Gastroesophageal sphincter (tissue), 4 donors: ENCODE measurements at regions not wholly inside any gene's neighbourhood (a gene's known extent, or its start where the extent isn't known, plus 50 kb on each side); places are given as distances from the start of the nearest gene placed in this dataset.

Experiments used
- ATAC-seq: fragments of 150-250 bp; one replicate; pipeline ENCODE4 v1.9.1; 2016; ENCODE audit warnings: mild to moderate bottlenecking, moderate library complexity
- H3K27ac ChIP-seq, 4 donors: fragments of 200-600 bp; sonication (generic) in 3 of 4; 1 replicate in 3 of 4; 2 replicates in 1 of 4; pipeline ENCODE4 v1.5.1; 2016 to 2019
- H3K27me3 ChIP-seq: fragments of 200-600 bp; sonication (generic); one replicate; pipeline ENCODE4 v1.5.1; 2019
- H3K36me3 ChIP-seq, 2 donors: fragments of 200-600 bp; sonication (generic); one replicate each; pipeline ENCODE4 v1.5.1; 2019; ENCODE audit warnings: control low read depth in 1 of 2
- H3K4me1 ChIP-seq, 3 donors: fragments of 200-600 bp; sonication (generic); 1 replicate in 2 of 3; 2 replicates in 1 of 3; pipeline ENCODE4 v1.5.1; 2016 to 2019; ENCODE audit warnings: control low read depth in 2 of 3
- H3K4me3 ChIP-seq, 2 donors: fragments of 200-600 bp; sonication (generic); one replicate each; pipeline ENCODE4 v1.5.1; 2019; ENCODE audit warnings: mild to moderate bottlenecking in 1 of 2, moderate library complexity in 1 of 2
- H3K9me3 ChIP-seq, 3 donors: fragments of 200-600 bp; sonication (generic); one replicate each; pipeline ENCODE4 v1.5.1; 2017 to 2019; ENCODE audit warnings: control low read depth in 2 of 3
- EP300 ChIP-seq: sonication (generic); formaldehyde crosslinking; IDR thresholded peaks from one replicate; pipeline ENCODE4 v1.6.1; 2017; ENCODE audit warnings: antibody characterized with exemption, mild to moderate bottlenecking
- POLR2A ChIP-seq, 2 donors: fragments of 450-650 bp; IDR thresholded peaks; one replicate each; pipeline ENCODE4 v1.6.1; 2017; ENCODE audit warnings: antibody characterized with exemption in 2 of 2, mild to moderate bottlenecking in 2 of 2, moderate library complexity in 1 of 2
- POLR2AphosphoS5 ChIP-seq: sonication (generic); formaldehyde crosslinking; IDR thresholded peaks from one replicate; pipeline ENCODE4 v1.6.1; 2017; ENCODE audit warnings: antibody characterized with exemption
- WGBS, 2 donors: methylation state at CpG; one replicate each; pipeline ENCODE4 v1.1.5; 2018; ENCODE audit warnings: low coverage in 1 of 2; 5-methylcytosine and 5-hydroxymethylcytosine counted together
- TF ChIP-seq, protein P1 (sequence below), 4 experiments: fragments of 200-600 bp in 2 of 4; fragments of 450-650 bp in 2 of 4; sonication (generic) in 1 of 4; IDR thresholded peaks; one replicate each; pipeline ENCODE4 v1.5.1; 2017 to 2019; ENCODE audit warnings: antibody characterized with exemption in 4 of 4, mild to moderate bottlenecking in 2 of 4, moderate library complexity in 2 of 4

DNA sequence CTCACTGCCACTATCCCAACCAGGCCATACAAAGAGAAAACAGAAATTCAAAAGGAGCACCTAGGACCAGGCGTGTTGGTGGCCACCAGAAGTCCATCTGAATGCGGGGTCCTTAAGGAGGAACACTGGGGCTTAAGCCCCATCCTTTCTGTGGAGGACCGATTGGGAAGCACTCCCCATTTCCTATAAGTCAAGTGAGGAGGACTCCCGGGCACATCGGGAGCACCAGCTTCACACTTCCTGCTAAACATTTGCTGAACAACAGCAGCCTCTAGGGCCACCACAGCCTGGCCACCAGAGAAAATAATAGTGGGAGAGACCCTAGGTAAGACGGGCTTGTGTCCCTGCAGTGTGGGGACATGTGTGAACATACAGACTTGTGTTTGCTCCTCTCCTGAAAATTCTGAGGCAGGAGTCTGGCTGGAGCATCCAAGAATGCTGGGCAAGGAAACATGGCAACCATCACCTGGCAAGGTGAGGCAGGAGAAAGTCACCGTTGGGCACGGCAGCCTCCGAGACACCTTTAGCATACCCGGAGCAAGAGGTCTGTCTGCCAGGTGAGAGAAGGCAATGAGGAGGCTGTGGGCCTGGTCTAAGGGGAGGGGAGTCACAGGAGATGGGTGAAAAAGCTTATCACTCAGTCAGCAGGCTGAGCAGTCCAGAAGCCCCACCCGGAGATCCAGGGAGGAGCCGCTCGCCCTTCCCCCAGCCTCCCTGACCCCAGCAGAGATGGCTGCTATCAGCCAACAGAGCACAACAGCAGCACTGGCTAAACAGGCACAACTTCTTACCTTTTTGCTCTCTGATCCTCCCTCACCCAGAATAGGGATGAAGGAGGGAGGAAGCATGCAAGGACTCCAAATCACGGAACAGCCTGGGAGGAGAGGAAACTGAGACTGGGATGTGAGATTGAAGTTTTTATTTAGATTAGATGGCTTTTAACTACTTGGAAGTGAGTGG, 282.3 kb downstream of the EIPR1 start:
- Histone ChIP-seq H3K36me3 (no peaks in the 10 kb centered on the region), H3K27me3 (peaks cover 22% of the 10 kb centered on the region), H3K4me3 (no peak overlapping the region), H3K9me3 (peaks cover 0 to 1% (median 0%) of the 10 kb centered on the region in 3 donors), H3K4me1 (no peaks in the 10 kb centered on the region), H3K27ac (no peak overlapping the region)
- 60 to 83% methylated on average over 2 to 10 of the region's 14 CpGs for WGBS, 2 donors
- TF ChIP-seq POLR2A (IDR thresholded peaks at IDR 0.05): no peak
- TF ChIP-seq, protein P1, sequence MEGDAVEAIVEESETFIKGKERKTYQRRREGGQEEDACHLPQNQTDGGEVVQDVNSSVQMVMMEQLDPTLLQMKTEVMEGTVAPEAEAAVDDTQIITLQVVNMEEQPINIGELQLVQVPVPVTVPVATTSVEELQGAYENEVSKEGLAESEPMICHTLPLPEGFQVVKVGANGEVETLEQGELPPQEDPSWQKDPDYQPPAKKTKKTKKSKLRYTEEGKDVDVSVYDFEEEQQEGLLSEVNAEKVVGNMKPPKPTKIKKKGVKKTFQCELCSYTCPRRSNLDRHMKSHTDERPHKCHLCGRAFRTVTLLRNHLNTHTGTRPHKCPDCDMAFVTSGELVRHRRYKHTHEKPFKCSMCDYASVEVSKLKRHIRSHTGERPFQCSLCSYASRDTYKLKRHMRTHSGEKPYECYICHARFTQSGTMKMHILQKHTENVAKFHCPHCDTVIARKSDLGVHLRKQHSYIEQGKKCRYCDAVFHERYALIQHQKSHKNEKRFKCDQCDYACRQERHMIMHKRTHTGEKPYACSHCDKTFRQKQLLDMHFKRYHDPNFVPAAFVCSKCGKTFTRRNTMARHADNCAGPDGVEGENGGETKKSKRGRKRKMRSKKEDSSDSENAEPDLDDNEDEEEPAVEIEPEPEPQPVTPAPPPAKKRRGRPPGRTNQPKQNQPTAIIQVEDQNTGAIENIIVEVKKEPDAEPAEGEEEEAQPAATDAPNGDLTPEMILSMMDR (IDR thresholded peaks at IDR 0.05): no peak
- no peak for TF ChIP-seq POLR2AphosphoS5
- no peak for TF ChIP-seq EP300
- no peak for ATAC-seq

DNA sequence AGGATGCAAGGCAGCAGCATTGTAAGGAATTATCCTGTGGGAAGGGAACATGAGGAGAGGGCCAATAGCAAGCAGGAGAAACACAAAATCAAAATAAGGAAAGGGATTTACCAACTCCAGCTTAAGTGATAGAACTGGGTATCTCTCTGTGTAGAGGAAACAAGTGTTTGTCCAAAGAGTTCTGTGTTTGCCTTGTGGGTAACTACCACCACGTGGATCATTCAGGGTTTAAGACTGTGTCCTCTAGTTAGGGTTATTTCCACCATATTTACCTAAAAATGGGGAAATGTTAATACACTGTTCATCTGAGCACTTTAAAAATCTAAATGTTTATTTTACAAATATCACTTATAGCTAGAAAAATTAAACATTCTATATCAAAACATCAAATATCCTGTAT, 283.3 kb downstream of the EIPR1 start:
- Histone ChIP-seq H3K9me3 (peaks cover 0 to 11% (median 0%) of the 10 kb centered on the region in 3 donors), H3K36me3 (no peaks in the 10 kb centered on the region), H3K4me3 (no peak overlapping the region), H3K27me3 (peaks cover 13% of the 10 kb centered on the region), H3K4me1 (no peaks in the 10 kb centered on the region), H3K27ac (no peak overlapping the region)
- TF ChIP-seq EP300 (no peak), POLR2A (IDR thresholded peaks at IDR 0.05) (no peak), POLR2AphosphoS5 (no peak)
- TF ChIP-seq, protein P1 (IDR thresholded peaks at IDR 0.05): no peak
- WGBS, 2 donors: 74 to 94% methylated on average over 1 of the region's 1 CpG
- ATAC-seq: no peak

DNA sequence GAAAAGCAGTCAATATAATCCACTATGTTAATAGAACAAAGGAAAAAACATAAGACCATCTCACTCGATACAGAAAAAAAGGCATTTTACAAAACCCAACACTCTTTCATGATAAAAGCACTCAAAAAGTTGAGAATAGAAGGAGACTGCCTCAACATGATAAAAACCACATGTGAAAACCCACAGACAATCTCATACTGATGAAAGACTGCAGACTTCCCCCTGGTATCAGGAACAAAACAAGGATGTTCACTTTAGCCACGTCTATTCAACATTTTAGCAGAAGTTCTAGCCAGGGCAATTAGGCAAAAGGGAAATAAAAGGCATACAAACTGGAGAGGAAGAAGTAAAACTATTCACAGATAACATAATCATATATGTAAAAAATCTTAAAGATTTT, 285.9 kb downstream of the EIPR1 start:
- no peaks in the 10 kb centered on the region for H3K27me3 ChIP-seq
- WGBS, 2 donors: 54 to 57% methylated on average over 2 of the region's 2 CpGs
- H3K27ac ChIP-seq: no peak overlapping the region
- no peaks in the 10 kb centered on the region for H3K36me3 ChIP-seq
- H3K9me3 ChIP-seq: peaks cover 0 to 24% (median 0%) of the 10 kb centered on the region in 3 donors
- no peaks in the 10 kb centered on the region for H3K4me1 ChIP-seq
- H3K4me3 ChIP-seq: no peak overlapping the region
- ATAC-seq: no peak
- TF ChIP-seq EP300 (no peak), POLR2AphosphoS5 (no peak), POLR2A (IDR thresholded peaks at IDR 0.05) (no peak)
- TF ChIP-seq, protein P1 (IDR thresholded peaks at IDR 0.05): no peak

DNA sequence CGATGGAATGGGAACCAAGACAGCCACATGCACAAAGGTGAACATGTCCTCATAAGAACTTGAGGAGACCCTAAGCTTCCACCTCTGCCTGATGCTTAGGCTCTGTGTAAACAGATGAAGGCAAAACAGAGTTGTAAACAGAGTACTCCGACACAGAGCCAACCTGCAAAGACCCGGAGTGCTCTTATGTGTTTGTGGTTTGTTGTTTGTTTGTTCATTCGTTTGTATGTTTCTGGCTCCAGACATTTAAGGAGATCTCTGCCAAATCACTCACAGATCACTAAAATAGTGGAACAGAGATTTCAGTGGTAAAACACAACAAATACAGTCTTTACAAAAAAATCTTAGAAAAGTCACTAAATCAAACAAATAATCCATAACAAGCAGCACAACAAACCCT, 294.9 kb downstream of the EIPR1 start:
- ATAC-seq: no peak
- Histone ChIP-seq H3K9me3 (peaks cover 0 to 5% (median 0%) of the 10 kb centered on the region in 3 donors), H3K27ac (no peak overlapping the region), H3K27me3 (peaks cover 5% of the 10 kb centered on the region), H3K4me3 (no peak overlapping the region), H3K36me3 (no peaks in the 10 kb centered on the region), H3K4me1 (no peaks in the 10 kb centered on the region)
- TF ChIP-seq POLR2A (IDR thresholded peaks at IDR 0.05) (no peak), POLR2AphosphoS5 (no peak), EP300 (no peak)
- TF ChIP-seq, protein P1 (IDR thresholded peaks at IDR 0.05): no peak
- 78 to 80% methylated on average over 4 of the region's 4 CpGs for WGBS, 2 donors
